GM12874 (cell line): ENCODE measurements at regions not wholly inside any gene's neighbourhood (a gene's known extent, or its start where the extent isn't known, plus 50 kb on each side); places are given as distances from the start of the nearest gene placed in this dataset.

ENCODE experiments used
- TF ChIP-seq, protein P1 (sequence below): IDR thresholded peaks from 2 replicates; pipeline ENCODE4 v1.5.1; 2011; ENCODE audit warnings: low read depth, mild to moderate bottlenecking, control low read depth, low read length, moderate library complexity; ENCODE audit not compliant: insufficient read depth

- TF ChIP-seq, protein P1, sequence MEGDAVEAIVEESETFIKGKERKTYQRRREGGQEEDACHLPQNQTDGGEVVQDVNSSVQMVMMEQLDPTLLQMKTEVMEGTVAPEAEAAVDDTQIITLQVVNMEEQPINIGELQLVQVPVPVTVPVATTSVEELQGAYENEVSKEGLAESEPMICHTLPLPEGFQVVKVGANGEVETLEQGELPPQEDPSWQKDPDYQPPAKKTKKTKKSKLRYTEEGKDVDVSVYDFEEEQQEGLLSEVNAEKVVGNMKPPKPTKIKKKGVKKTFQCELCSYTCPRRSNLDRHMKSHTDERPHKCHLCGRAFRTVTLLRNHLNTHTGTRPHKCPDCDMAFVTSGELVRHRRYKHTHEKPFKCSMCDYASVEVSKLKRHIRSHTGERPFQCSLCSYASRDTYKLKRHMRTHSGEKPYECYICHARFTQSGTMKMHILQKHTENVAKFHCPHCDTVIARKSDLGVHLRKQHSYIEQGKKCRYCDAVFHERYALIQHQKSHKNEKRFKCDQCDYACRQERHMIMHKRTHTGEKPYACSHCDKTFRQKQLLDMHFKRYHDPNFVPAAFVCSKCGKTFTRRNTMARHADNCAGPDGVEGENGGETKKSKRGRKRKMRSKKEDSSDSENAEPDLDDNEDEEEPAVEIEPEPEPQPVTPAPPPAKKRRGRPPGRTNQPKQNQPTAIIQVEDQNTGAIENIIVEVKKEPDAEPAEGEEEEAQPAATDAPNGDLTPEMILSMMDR: no peak
These were observed 72.5 kb upstream of the ID2 start for GRCh38 chr2:8609357-8609811.

- TF ChIP-seq, protein P1: no peak
These were observed 70.6 kb upstream of the ID2 start for GRCh38 chr2:8611246-8611645.

- TF ChIP-seq, protein P1: no peak
These were observed 70.2 kb upstream of the ID2 start for GRCh38 chr2:8611700-8612099.

DNA sequence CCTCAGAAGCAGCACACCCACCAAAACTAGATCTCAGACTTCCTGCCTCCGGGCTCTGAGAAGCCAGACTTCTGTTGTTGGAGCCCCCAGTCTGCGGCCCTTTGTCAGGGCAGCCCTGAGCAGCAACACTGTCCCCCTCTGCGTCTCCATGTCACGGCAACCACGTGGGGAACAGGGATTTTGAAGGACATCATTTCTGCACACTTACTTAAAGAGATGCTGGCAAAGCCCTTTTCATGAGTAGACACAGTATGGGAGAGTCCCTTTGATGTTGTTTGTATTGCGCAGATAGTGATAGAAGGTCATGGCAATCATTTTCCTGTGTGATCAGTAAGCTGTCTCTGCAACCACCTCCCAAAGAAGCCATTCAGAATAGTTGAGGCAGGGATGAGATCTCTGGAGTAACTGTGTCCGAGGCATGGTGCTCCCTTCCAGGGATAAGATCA, 69.1 kb upstream of the ID2 start:
- TF ChIP-seq, protein P1: no peak

GRCh38 chr2:8614646-8615045, 67.2 kb upstream of the ID2 start:
- TF ChIP-seq, protein P1: no peak

GRCh38 chr2:8615252-8615575, 66.6 kb upstream of the ID2 start:
- TF ChIP-seq, protein P1: no peak

GRCh38 chr2:8615576-8616281, 66.1 kb upstream of the ID2 start:
- TF ChIP-seq, protein P1: no peak
